ENCODE measurements at regions not wholly inside any gene's neighbourhood (a gene's known extent, or its start where the extent isn't known, plus 50 kb on each side); places are given as distances from the start of the nearest gene placed in this dataset.

- TF ChIP-seq, protein P1, sequence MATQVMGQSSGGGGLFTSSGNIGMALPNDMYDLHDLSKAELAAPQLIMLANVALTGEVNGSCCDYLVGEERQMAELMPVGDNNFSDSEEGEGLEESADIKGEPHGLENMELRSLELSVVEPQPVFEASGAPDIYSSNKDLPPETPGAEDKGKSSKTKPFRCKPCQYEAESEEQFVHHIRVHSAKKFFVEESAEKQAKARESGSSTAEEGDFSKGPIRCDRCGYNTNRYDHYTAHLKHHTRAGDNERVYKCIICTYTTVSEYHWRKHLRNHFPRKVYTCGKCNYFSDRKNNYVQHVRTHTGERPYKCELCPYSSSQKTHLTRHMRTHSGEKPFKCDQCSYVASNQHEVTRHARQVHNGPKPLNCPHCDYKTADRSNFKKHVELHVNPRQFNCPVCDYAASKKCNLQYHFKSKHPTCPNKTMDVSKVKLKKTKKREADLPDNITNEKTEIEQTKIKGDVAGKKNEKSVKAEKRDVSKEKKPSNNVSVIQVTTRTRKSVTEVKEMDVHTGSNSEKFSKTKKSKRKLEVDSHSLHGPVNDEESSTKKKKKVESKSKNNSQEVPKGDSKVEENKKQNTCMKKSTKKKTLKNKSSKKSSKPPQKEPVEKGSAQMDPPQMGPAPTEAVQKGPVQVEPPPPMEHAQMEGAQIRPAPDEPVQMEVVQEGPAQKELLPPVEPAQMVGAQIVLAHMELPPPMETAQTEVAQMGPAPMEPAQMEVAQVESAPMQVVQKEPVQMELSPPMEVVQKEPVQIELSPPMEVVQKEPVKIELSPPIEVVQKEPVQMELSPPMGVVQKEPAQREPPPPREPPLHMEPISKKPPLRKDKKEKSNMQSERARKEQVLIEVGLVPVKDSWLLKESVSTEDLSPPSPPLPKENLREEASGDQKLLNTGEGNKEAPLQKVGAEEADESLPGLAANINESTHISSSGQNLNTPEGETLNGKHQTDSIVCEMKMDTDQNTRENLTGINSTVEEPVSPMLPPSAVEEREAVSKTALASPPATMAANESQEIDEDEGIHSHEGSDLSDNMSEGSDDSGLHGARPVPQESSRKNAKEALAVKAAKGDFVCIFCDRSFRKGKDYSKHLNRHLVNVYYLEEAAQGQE (IDR thresholded peaks at IDR 0.05) = no peak
- TF ChIP-seq HMGXB4 (CRISPR knock-in tag; IDR thresholded peaks at IDR 0.05; ENCODE audit: borderline replicate concordance) = no peak
- TF ChIP-seq KDM1A (IDR thresholded peaks at IDR 0.05; ENCODE audit: low read depth) = no peak
- TF ChIP-seq, protein P2, sequence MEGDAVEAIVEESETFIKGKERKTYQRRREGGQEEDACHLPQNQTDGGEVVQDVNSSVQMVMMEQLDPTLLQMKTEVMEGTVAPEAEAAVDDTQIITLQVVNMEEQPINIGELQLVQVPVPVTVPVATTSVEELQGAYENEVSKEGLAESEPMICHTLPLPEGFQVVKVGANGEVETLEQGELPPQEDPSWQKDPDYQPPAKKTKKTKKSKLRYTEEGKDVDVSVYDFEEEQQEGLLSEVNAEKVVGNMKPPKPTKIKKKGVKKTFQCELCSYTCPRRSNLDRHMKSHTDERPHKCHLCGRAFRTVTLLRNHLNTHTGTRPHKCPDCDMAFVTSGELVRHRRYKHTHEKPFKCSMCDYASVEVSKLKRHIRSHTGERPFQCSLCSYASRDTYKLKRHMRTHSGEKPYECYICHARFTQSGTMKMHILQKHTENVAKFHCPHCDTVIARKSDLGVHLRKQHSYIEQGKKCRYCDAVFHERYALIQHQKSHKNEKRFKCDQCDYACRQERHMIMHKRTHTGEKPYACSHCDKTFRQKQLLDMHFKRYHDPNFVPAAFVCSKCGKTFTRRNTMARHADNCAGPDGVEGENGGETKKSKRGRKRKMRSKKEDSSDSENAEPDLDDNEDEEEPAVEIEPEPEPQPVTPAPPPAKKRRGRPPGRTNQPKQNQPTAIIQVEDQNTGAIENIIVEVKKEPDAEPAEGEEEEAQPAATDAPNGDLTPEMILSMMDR (IDR thresholded peaks at IDR 0.05) = no peak
- TF ChIP-seq POLR2A (IDR thresholded peaks at IDR 0.05; ENCODE audit: low read length) = no peak
- no peak for TF ChIP-seq ZSCAN20 (CRISPR knock-in tag; IDR thresholded peaks at IDR 0.05)
- no peak for TF ChIP-seq CHD4 (IDR thresholded peaks at IDR 0.05; ENCODE audit: borderline replicate concordance)
- TF ChIP-seq TP53 (CRISPR knock-in tag; IDR thresholded peaks at IDR 0.05) = no peak
- no peak for TF ChIP-seq FOSB (CRISPR knock-in tag; IDR thresholded peaks at IDR 0.05)
- no peak for TF ChIP-seq EP300 (IDR thresholded peaks at IDR 0.05)
- TF ChIP-seq USF2 (IDR thresholded peaks at IDR 0.05) = no peak
- TF ChIP-seq CHD2 (IDR thresholded peaks at IDR 0.05; ENCODE audit: low read length, partially characterized antibody) = no peak
- TF ChIP-seq MAFK (IDR thresholded peaks at IDR 0.05; ENCODE audit: partially characterized antibody) = no peak
- no peak for TF ChIP-seq RARB (CRISPR knock-in tag; IDR thresholded peaks at IDR 0.05)
- TF ChIP-seq, protein P3, sequence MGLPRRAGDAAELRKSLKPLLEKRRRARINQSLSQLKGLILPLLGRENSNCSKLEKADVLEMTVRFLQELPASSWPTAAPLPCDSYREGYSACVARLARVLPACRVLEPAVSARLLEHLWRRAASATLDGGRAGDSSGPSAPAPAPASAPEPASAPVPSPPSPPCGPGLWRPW (IDR thresholded peaks at IDR 0.05) = no peak
- TF ChIP-seq HOXA7 (CRISPR knock-in tag; IDR thresholded peaks at IDR 0.05) = no peak
- no peak for TF ChIP-seq ZNF302 (CRISPR knock-in tag; IDR thresholded peaks at IDR 0.05)
- TF ChIP-seq CBX2 (IDR thresholded peaks at IDR 0.05; ENCODE audit: borderline replicate concordance, low read depth) = no peak
- no peak for TF ChIP-seq CEBPB (IDR thresholded peaks at IDR 0.05)
- FAIRE-seq = no peak
- POLR2A ChIA-PET = no interaction called here
- Histone ChIP-seq H3K4me3 (no peak overlapping the region), H3K4me2 (no peak overlapping the region), H3K4me1 (no peaks in the 10 kb centered on the region), H3K9me3 (no peaks in the 10 kb centered on the region), H3K27ac (no peak overlapping the region)
- DNase-seq (ENCODE audit: low read depth in 1 of 2, low spot score in 1 of 2) = no peak
- no peak for ATAC-seq
- CTCF ChIA-PET = no interaction called here
These were observed 875.5 kb downstream of the C4orf33 start for GRCh38 chr4:129971419-129971818.

DNA sequence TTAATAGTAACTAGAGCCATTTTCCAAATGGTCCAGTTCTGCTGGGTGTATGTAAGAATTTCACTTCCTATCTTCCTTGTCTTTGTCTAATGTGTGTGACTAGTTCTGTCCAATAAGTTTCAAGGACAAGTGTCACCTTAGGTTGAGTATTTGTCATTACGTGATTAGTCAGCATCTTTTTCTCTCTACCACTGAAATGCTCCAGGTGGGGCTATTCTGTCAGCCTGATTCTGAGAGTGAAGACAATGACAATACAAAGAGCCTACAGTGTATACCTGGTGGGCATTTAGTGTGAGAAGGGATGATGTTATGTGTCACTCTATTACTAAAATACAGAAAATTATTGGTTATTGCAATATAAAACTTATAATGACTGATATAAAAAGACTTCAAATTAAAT lies 876.3 kb downstream of the C4orf33 start:
- FAIRE-seq (no peak), DNase-seq (ENCODE audit: low read depth in 1 of 2, low spot score in 1 of 2) (no peak), ATAC-seq (no peak)
- peak; percentile 75 for TF ChIP-seq MAFK (IDR thresholded peaks at IDR 0.05; ENCODE audit: partially characterized antibody)
- TF ChIP-seq FOXS1 (CRISPR knock-in tag; IDR thresholded peaks at IDR 0.05) = no peak
- Histone ChIP-seq H3K9me3 (no peaks in the 10 kb centered on the region), H3K4me2 (no peak overlapping the region), H3K4me1 (no peaks in the 10 kb centered on the region), H3K4me3 (no peak overlapping the region), H3K27ac (no peak overlapping the region)
- ChIA-PET POLR2A (no interaction called here), CTCF (no interaction called here)
- WGBS (ENCODE audit: missing lambda C conversion rate) = 20% methylated on average over 1 of the region's 1 CpG

Measured in A549 (cell line).